Mesendoderm (in vitro differentiated cells): ENCODE measurements at regions not wholly inside any gene's neighbourhood (a gene's known extent, or its start where the extent isn't known, plus 50 kb on each side); places are given as distances from the start of the nearest gene placed in this dataset.

ENCODE experiments used
- DNase-seq: peaks from one replicate; pipeline ENCODE4 v3.0.0; 2013
- H2AK5ac ChIP-seq: 2 replicates; pipeline ENCODE4 v1.6.1; 2013; ENCODE audit warnings: low read length, inconsistent platforms
- H2BK120ac ChIP-seq: 2 replicates; pipeline ENCODE4 v1.6.1; 2013; ENCODE audit warnings: low read depth, mild to moderate bottlenecking, low read length, moderate library complexity, mixed read lengths
- H2BK15ac ChIP-seq: replicated peaks from 2 replicates; pipeline ENCODE4 v1.6.1; 2013; ENCODE audit warnings: low read depth, mild to moderate bottlenecking, moderate library complexity
- H2BK5ac ChIP-seq: 2 replicates; pipeline ENCODE4 v1.6.1; 2013; ENCODE audit warnings: low read length, inconsistent platforms
- H3K18ac ChIP-seq: 2 replicates; pipeline ENCODE4 v1.6.1; 2013; ENCODE audit warnings: mild to moderate bottlenecking, low read length, mixed read lengths
- H3K23ac ChIP-seq: one replicate; pipeline ENCODE4 v1.6.1; 2013; ENCODE audit warnings: low read length
- H3K27ac ChIP-seq: 2 replicates; pipeline ENCODE4 v1.5.1; 2013; ENCODE audit warnings: low read depth, mild to moderate bottlenecking, inconsistent platforms, low read length, moderate library complexity
- H3K27me3 ChIP-seq: 2 replicates; pipeline ENCODE4 v1.6.1; 2013; ENCODE audit warnings: low read length, control low read depth, mild to moderate bottlenecking, inconsistent platforms; ENCODE audit not compliant: insufficient read depth, poor library complexity
- H3K36me3 ChIP-seq: 2 replicates; pipeline ENCODE4 v1.6.1; 2013; ENCODE audit warnings: low read length, inconsistent platforms; ENCODE audit not compliant: control insufficient read depth, insufficient read depth
- H3K4ac ChIP-seq: one replicate; pipeline ENCODE4 v1.6.1; 2013; ENCODE audit warnings: low read depth, mild to moderate bottlenecking, low read length, moderate library complexity
- H3K4me1 ChIP-seq: 2 replicates; pipeline ENCODE4 v1.6.1; 2013; ENCODE audit warnings: low read depth, low read length, inconsistent platforms; ENCODE audit not compliant: control insufficient read depth
- H3K4me2 ChIP-seq: 2 replicates; pipeline ENCODE4 v1.6.1; 2013; ENCODE audit warnings: low read length
- H3K4me3 ChIP-seq: 2 replicates; pipeline ENCODE4 v1.5.1; 2013; ENCODE audit warnings: mild to moderate bottlenecking, low read length
- H3K56ac ChIP-seq: one replicate; pipeline ENCODE4 v1.6.1; 2013; ENCODE audit warnings: low read length
- H3K79me1 ChIP-seq: 2 replicates; pipeline ENCODE4 v1.6.1; 2013; ENCODE audit warnings: low read length, inconsistent platforms
- H3K79me2 ChIP-seq: 2 replicates; pipeline ENCODE4 v1.6.1; 2013; ENCODE audit warnings: mild to moderate bottlenecking, low read length; ENCODE audit not compliant: control insufficient read depth, insufficient read depth
- H3K9ac ChIP-seq: 2 replicates; pipeline ENCODE4 v1.6.1; 2013; ENCODE audit warnings: low read length, inconsistent platforms
- H4K5ac ChIP-seq: one replicate; pipeline ENCODE4 v1.6.1; 2013; ENCODE audit warnings: low read length
- H4K8ac ChIP-seq: one replicate; pipeline ENCODE4 v1.6.1; 2013; ENCODE audit warnings: low read depth, mild to moderate bottlenecking, control low read depth, low read length, moderate library complexity
- WGBS: extraction: QIAGEN DNeasy Blood & Tissue Kit; methylation state at CpG from one replicate; pipeline ENCODE4 v1.1.7; 2013; ENCODE audit warnings: low lambda C conversion rate, missing lambda C conversion rate; ENCODE audit not compliant: insufficient coverage; ENCODE audit errors: extremely low coverage; 5-methylcytosine and 5-hydroxymethylcytosine counted together

DNA sequence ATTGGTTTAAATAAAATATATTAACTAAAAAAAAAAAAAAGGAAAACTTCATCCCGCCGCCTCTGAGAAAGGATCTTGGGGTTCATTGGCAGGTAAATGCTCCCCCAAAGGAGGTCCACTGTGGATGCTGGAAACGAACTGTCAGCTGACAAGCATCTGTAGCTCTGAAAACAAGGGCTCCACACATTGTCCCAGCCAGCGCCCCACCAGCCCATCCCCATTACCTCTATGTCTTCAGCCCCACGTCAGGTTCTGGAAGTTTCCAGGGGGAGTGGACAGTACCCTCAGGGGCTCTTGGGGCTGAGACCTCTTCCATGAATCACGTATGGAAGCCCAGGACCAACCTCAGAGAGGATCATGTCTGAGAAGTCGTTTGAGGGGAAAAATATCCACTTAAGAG is 66.4 kb upstream of the WNT7B start:
- Histone ChIP-seq H3K4me2 (no peak overlapping the region), H2BK120ac (no peak overlapping the region), H3K79me2 (no peaks in the 10 kb centered on the region), H3K27me3 (no peaks in the 10 kb centered on the region), H3K9ac (no peak overlapping the region), H3K4ac (peak overlapping the region; percentile 25), H3K4me3 (no peak overlapping the region), H2BK15ac (no peak overlapping the region), H3K56ac (no peak overlapping the region), H3K4me1 (peaks cover 3% of the 10 kb centered on the region), H3K23ac (no peak overlapping the region), H3K36me3 (no peaks in the 10 kb centered on the region), H3K18ac (no peak overlapping the region), H3K27ac (no peak overlapping the region), H2BK5ac (no peak overlapping the region), H4K8ac (no peak overlapping the region), H3K79me1 (no peaks in the 10 kb centered on the region), H4K5ac (no peak overlapping the region), H2AK5ac (no peak overlapping the region)
- no peak for DNase-seq
- no CpG with 5 or more reads among the region's 7 CpGs for WGBS

DNA sequence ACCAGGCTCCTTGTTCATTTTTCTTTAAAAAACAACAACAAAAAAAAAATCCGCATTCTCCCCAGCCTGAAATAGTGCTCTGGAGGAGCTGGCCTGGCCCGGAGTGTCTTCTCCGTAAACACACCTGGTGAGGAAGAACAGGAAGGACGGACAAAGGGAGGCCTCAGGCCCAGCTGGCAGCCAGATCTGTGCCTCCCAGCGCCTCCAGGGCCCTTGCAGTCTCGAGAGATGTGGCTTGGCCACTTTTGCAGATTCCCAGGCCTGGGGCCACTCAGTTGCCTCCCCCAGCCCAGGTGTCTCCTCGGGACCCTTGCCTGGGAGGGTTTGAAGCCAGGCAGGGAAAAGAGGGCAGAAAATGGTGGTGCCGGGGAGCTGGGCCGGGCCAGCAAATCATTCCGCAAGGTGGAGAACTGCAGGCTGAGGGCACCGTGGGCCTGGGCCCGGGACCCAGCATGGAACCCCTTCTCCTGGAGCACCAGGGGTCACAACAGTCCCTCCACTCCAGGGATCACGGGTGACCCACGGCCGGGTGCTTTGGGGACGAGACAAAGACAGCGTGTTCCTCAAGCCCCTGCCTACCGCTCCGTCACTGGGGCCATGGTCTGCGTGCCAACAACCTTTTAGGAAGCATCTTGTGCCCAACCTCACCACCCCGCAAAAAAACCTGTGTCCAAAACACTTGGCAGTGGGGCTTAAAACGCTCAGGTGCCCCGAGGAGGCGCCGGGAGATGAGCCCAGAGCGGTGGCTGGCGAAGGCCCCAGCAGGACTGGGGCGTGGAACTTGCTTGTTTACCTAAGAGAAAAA is 67.1 kb upstream of the WNT7B start:
- Histone ChIP-seq H3K23ac (no peak overlapping the region), H2BK15ac (no peak overlapping the region), H3K27me3 (no peaks in the 10 kb centered on the region), H3K79me2 (no peaks in the 10 kb centered on the region), H3K79me1 (no peaks in the 10 kb centered on the region), H3K4me2 (peak overlapping the region; percentile 39), H4K8ac (peak overlapping the region; percentile 60), H2AK5ac (no peak overlapping the region), H3K36me3 (no peaks in the 10 kb centered on the region), H3K18ac (peak overlapping the region; percentile 15), H3K9ac (peak overlapping the region; percentile 68), H2BK120ac (no peak overlapping the region), H2BK5ac (no peak overlapping the region), H4K5ac (no peak overlapping the region), H3K27ac (no peak overlapping the region), H3K4ac (peak overlapping the region; percentile 25), H3K4me1 (peaks cover 3% of the 10 kb centered on the region), H3K56ac (peak overlapping the region; percentile 85), H3K4me3 (no peak overlapping the region)
- DNase-seq = peak; percentile 33
- no CpG with 5 or more reads among the region's 28 CpGs for WGBS

DNA sequence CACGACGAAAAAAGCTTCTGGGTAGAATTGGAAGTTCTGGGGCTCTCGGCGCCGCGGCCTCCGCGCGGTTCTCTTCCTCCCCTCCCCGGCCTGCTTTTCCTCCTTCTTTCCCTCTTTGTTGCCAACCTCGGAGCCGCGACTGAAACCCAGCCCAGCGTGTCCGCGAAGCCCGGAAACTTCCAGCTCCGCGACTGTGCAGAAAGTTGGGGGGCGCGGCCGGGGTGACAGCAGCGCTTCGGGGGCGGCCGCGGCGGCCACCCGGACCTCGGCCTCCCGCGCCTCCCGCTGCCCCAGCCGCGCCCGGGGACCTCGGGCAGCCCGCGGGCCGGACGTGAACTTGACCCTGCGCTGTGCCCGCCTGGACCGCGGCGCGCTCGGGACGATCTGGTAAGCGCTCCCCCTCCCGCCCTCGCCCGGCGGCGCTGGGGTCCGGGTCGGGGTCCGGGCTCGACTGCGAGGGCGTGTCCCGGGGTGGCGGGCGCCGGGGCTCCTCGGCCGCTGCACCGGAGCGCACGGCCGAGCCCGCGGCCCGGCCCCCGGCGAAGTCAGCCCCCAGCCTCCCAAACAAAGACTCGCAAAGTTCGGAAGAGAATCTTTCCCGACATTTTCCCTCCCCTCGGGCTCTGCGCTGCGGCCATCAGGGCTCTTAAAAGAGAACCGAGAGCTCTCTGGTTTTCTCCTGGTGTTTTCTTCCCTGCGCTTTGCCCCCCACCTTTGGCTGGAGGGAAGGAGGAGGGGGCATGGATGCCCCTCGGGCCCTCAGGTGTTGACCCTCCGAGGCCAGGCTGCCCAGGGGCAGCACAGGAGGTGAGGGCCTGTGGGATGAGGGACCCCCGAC is 67.9 kb upstream of the WNT7B start:
- no peak for DNase-seq
- H3K18ac ChIP-seq = peak overlapping the region; percentile 15
- peak overlapping the region; percentile 25 for H3K4ac ChIP-seq
- no peak overlapping the region for H4K5ac ChIP-seq
- H3K27ac ChIP-seq = no peak overlapping the region
- H3K36me3 ChIP-seq = no peaks in the 10 kb centered on the region
- H3K4me3 ChIP-seq = peak overlapping the region; percentile 2
- H2BK120ac ChIP-seq = no peak overlapping the region
- peak overlapping the region; percentile 68 for H3K9ac ChIP-seq
- no CpG with 5 or more reads among the region's 87 CpGs for WGBS
- no peaks in the 10 kb centered on the region for H3K27me3 ChIP-seq
- H4K8ac ChIP-seq = no peak overlapping the region
- peaks cover 3% of the 10 kb centered on the region for H3K4me1 ChIP-seq
- H3K79me1 ChIP-seq = no peaks in the 10 kb centered on the region
- H3K23ac ChIP-seq = peak overlapping the region; percentile 30
- no peak overlapping the region for H2AK5ac ChIP-seq
- peak overlapping the region; percentile 39 for H3K4me2 ChIP-seq
- H3K79me2 ChIP-seq = no peaks in the 10 kb centered on the region
- no peak overlapping the region for H2BK5ac ChIP-seq
- peak overlapping the region; percentile 85 for H3K56ac ChIP-seq
- no peak overlapping the region for H2BK15ac ChIP-seq

DNA sequence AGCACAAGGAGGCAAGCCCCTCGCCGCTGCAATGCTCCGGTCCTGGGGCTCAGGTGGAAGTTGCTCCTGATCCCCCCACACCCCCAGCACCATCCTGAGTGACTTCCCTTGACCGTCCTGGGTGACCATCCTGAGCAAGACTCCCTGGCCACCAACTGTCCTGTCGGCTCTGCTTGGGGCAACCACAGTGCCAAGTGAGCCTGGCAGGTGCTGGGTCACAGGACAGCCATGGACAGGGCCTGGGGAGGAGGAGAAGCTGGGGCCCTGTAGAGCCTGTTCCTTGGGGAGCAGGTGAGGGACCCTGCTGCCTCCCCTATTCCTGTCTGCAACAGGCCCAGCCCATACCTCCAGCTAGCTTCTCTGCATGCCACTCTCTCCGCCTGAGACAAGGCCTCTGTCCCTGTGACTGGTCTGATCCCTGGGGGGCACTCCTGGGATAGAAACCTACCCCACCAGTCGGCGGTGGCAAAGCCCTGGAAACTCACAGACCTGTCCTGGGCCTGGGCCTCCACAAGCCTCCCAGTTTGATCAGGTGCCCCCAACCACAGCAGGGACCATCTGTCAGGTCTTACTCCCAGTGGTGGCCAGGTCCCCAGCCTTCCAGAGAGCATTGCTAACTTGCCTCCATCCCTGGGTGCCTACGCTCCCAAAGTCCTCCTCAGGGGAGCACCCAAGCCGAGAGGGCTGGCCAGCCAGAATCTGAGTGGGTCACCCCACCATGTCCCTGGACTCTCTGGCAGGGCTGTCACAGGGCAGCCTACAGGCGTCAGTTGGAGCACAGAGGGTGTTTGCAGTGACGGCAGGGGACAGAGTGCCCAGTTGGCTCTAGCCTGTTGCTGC is 68.7 kb upstream of the WNT7B start:
- H3K18ac ChIP-seq = no peak overlapping the region
- peak overlapping the region; percentile 85 for H3K56ac ChIP-seq
- H2BK5ac ChIP-seq = no peak overlapping the region
- H3K27ac ChIP-seq = no peak overlapping the region
- H2BK120ac ChIP-seq = no peak overlapping the region
- peak overlapping the region; percentile 68 for H3K9ac ChIP-seq
- no peaks in the 10 kb centered on the region for H3K79me2 ChIP-seq
- no peak overlapping the region for H2AK5ac ChIP-seq
- H4K5ac ChIP-seq = no peak overlapping the region
- peak overlapping the region; percentile 30 for H3K23ac ChIP-seq
- no peak overlapping the region for H2BK15ac ChIP-seq
- H4K8ac ChIP-seq = no peak overlapping the region
- no peaks in the 10 kb centered on the region for H3K79me1 ChIP-seq
- H3K4me1 ChIP-seq = peaks cover 3% of the 10 kb centered on the region
- H3K27me3 ChIP-seq = no peaks in the 10 kb centered on the region
- no peak for DNase-seq
- H3K4me2 ChIP-seq = no peak overlapping the region
- no peak overlapping the region for H3K4me3 ChIP-seq
- no peaks in the 10 kb centered on the region for H3K36me3 ChIP-seq
- H3K4ac ChIP-seq = no peak overlapping the region
- no CpG with 5 or more reads among the region's 12 CpGs for WGBS

DNA sequence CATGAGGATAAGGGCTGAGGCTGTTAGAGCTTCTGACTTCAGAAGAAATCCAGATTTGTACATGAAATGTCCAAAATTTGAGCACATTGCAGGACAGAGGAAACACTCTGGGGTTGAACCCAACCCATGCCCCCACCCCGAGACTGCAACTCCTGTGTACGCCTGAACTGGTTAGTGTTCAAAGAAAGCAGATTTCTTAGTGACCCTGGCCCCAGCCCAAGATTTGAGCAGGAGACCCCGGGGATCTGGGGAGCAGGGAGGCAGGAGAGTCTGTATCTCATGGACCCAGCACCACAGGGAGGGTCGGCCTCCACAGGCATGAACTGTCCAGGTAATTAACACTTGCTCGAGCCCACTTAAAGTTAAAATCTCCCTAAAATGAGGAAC is 69.3 kb upstream of the WNT7B start:
- no peak overlapping the region for H2AK5ac ChIP-seq
- no peaks in the 10 kb centered on the region for H3K36me3 ChIP-seq
- no peak overlapping the region for H3K56ac ChIP-seq
- H3K27ac ChIP-seq = no peak overlapping the region
- no peak overlapping the region for H3K4me2 ChIP-seq
- H2BK120ac ChIP-seq = no peak overlapping the region
- no peak for DNase-seq
- WGBS = no CpG with 5 or more reads among the region's 5 CpGs
- no peaks in the 10 kb centered on the region for H3K79me1 ChIP-seq
- no peaks in the 10 kb centered on the region for H3K27me3 ChIP-seq
- peaks cover 3% of the 10 kb centered on the region for H3K4me1 ChIP-seq
- H3K23ac ChIP-seq = no peak overlapping the region
- H3K18ac ChIP-seq = no peak overlapping the region
- H3K9ac ChIP-seq = no peak overlapping the region
- H4K8ac ChIP-seq = no peak overlapping the region
- no peak overlapping the region for H4K5ac ChIP-seq
- no peak overlapping the region for H2BK15ac ChIP-seq
- H2BK5ac ChIP-seq = no peak overlapping the region
- no peak overlapping the region for H3K4me3 ChIP-seq
- no peak overlapping the region for H3K4ac ChIP-seq
- H3K79me2 ChIP-seq = no peaks in the 10 kb centered on the region
